WTC11 (cell line): ENCODE measurements at regions not wholly inside any gene's neighbourhood (a gene's known extent, or its start where the extent isn't known, plus 50 kb on each side); places are given as distances from the start of the nearest gene placed in this dataset.

Experiments used
- ATAC-seq: fragments of 200-7000 bp; cut with Tn5 transposase; 2 replicates; pipeline ENCODE4 v1.10.0; 2021; ENCODE audit warnings: mild to moderate bottlenecking, moderate library complexity
- CTCF ChIA-PET: fragments of 300-600 bp; sonication (Branson Sonifier 250); formaldehyde crosslinking; loops from one replicate; lab custom pipeline; 2021; ENCODE audit warnings: antibody characterized with exemption; lab: Charles Lee
- POLR2A ChIA-PET: fragments of 350-600 bp; sonication (Branson Sonifier 250); formaldehyde crosslinking; loops from one replicate; lab custom pipeline; 2021; ENCODE audit warnings: antibody characterized with exemption; lab: Charles Lee
- DNase-seq: peaks from one replicate; pipeline ENCODE4 v3.0.0; 2021; ENCODE audit warnings: low spot score
- H3K27ac Mint-ChIP-seq: 2 replicates; pipeline ENCODE4 v1.8.0; 2021; ENCODE audit warnings: mixed read lengths
- H3K27me3 Mint-ChIP-seq: 2 replicates; pipeline ENCODE4 v1.8.0; 2021; ENCODE audit warnings: low read depth, mild to moderate bottlenecking, moderate library complexity, mixed read lengths
- H3K36me3 Mint-ChIP-seq: 2 replicates; pipeline ENCODE4 v1.8.0; 2021; ENCODE audit warnings: mixed read lengths
- H3K4me1 Mint-ChIP-seq: 2 replicates; pipeline ENCODE4 v1.8.0; 2022; ENCODE audit warnings: mixed read lengths
- H3K4me3 Mint-ChIP-seq: 2 replicates; pipeline ENCODE4 v1.8.0; 2021; ENCODE audit warnings: mild to moderate bottlenecking, moderate library complexity, mixed read lengths
- H3K9me3 Mint-ChIP-seq: 2 replicates; pipeline ENCODE4 v1.8.0; 2021; ENCODE audit warnings: mixed read lengths
- ATF3 ChIP-seq: sonication (generic); formaldehyde crosslinking; conservative IDR thresholded peaks from 2 replicates; pipeline ENCODE4 v1.8.1; 2022; ENCODE audit warnings: mild to moderate bottlenecking, missing genetic modification reagents
- CDX4 ChIP-seq: fragments of 250-450 bp; sonication (Bioruptor Pico); IDR thresholded peaks from 2 replicates; pipeline ENCODE4 v1.9.0; 2021; ENCODE audit warnings: moderate library complexity, mild to moderate bottlenecking, inconsistent platforms, borderline replicate concordance
- CREM ChIP-seq: sonication (generic); formaldehyde crosslinking; IDR thresholded peaks from 2 replicates; pipeline ENCODE4 v1.8.1; 2022; ENCODE audit warnings: mild to moderate bottlenecking, missing genetic modification reagents, moderate library complexity
- ELF4 ChIP-seq: sonication (generic); formaldehyde crosslinking; IDR thresholded peaks from 2 replicates; pipeline ENCODE4 v1.8.1; 2022; ENCODE audit warnings: low read depth, mild to moderate bottlenecking, moderate library complexity, missing genetic modification reagents
- FOXK1 ChIP-seq: sonication (generic); formaldehyde crosslinking; IDR thresholded peaks from 2 replicates; pipeline ENCODE4 v1.8.0; 2022; ENCODE audit warnings: mild to moderate bottlenecking, moderate library complexity, missing genetic modification reagents
- GTF2I ChIP-seq: fragments of 250-450 bp; sonication (Bioruptor Pico); conservative IDR thresholded peaks from 2 replicates; pipeline ENCODE4 v1.4.0; 2021; ENCODE audit warnings: mild to moderate bottlenecking
- HMGA2 ChIP-seq: fragments of 250-450 bp; sonication (Bioruptor Pico); IDR thresholded peaks from 2 replicates; pipeline ENCODE4 v1.4.0; 2021; ENCODE audit warnings: mild to moderate bottlenecking, moderate library complexity
- MXD4 ChIP-seq: fragments of 250-450 bp; sonication (Bioruptor Pico); IDR thresholded peaks from 2 replicates; pipeline ENCODE4 v1.8.0; 2021; ENCODE audit warnings: mild to moderate bottlenecking, moderate library complexity, borderline replicate concordance
- PRDM15 ChIP-seq: sonication (generic); formaldehyde crosslinking; IDR thresholded peaks from 2 replicates; pipeline ENCODE4 v1.8.0; 2022; ENCODE audit warnings: missing genetic modification reagents
- PRRX2 ChIP-seq: fragments of 250-450 bp; sonication (Bioruptor Pico); IDR thresholded peaks from 2 replicates; pipeline ENCODE4 v1.8.0; 2021; ENCODE audit warnings: mild to moderate bottlenecking
- RELA ChIP-seq: sonication (generic); formaldehyde crosslinking; IDR thresholded peaks from 2 replicates; pipeline ENCODE4 v1.8.1; 2022; ENCODE audit warnings: missing genetic modification reagents, mild to moderate bottlenecking, borderline replicate concordance
- USF1 ChIP-seq: sonication (generic); formaldehyde crosslinking; IDR thresholded peaks from 2 replicates; pipeline ENCODE4 v1.8.0; 2022; ENCODE audit warnings: mild to moderate bottlenecking, missing genetic modification reagents
- ZNF263 ChIP-seq: sonication (generic); formaldehyde crosslinking; IDR thresholded peaks from 2 replicates; pipeline ENCODE4 v1.8.1; 2022; ENCODE audit warnings: low read depth, mild to moderate bottlenecking, moderate library complexity, missing genetic modification reagents
- ZNF423 ChIP-seq: fragments of 250-450 bp; sonication (Bioruptor Pico); IDR thresholded peaks from 2 replicates; pipeline ENCODE4 v2.1.2; 2022; ENCODE audit warnings: mild to moderate bottlenecking, moderate library complexity
- TF ChIP-seq, protein P1 (sequence below): sonication (generic); formaldehyde crosslinking; IDR thresholded peaks from 2 replicates; pipeline ENCODE4 v1.8.1; 2023; ENCODE audit warnings: mild to moderate bottlenecking, moderate library complexity, missing genetic modification reagents
- TF ChIP-seq, protein P2 (sequence below): sonication (generic); formaldehyde crosslinking; IDR thresholded peaks from 2 replicates; pipeline ENCODE4 v1.8.1; 2023; ENCODE audit warnings: mild to moderate bottlenecking, missing genetic modification reagents, borderline replicate concordance

- no peak for DNase-seq
- no peak for ATAC-seq
- ChIA-PET CTCF (no interaction called here), POLR2A (no interaction called here)
- Mint-ChIP-seq H3K4me1 (no peaks in the 10 kb centered on the region), H3K36me3 (no peaks in the 10 kb centered on the region), H3K4me3 (no peak overlapping the region), H3K9me3 (no peaks in the 10 kb centered on the region), H3K27ac (no peak overlapping the region), H3K27me3 (no peaks in the 10 kb centered on the region)
- TF ChIP-seq FOXK1 (CRISPR knock-in tag) (no peak), PRDM15 (CRISPR knock-in tag) (no peak), RELA (no peak), ATF3 (CRISPR knock-in tag) (no peak), HMGA2 (CRISPR knock-in tag) (no peak), ZNF423 (CRISPR knock-in tag) (no peak), MXD4 (no peak), ELF4 (no peak), CREM (CRISPR knock-in tag) (no peak), PRRX2 (CRISPR knock-in tag) (no peak), GTF2I (CRISPR knock-in tag) (no peak), CDX4 (CRISPR knock-in tag) (no peak), USF1 (CRISPR knock-in tag) (no peak), ZNF263 (CRISPR knock-in tag) (no peak)
- TF ChIP-seq, protein P1, sequence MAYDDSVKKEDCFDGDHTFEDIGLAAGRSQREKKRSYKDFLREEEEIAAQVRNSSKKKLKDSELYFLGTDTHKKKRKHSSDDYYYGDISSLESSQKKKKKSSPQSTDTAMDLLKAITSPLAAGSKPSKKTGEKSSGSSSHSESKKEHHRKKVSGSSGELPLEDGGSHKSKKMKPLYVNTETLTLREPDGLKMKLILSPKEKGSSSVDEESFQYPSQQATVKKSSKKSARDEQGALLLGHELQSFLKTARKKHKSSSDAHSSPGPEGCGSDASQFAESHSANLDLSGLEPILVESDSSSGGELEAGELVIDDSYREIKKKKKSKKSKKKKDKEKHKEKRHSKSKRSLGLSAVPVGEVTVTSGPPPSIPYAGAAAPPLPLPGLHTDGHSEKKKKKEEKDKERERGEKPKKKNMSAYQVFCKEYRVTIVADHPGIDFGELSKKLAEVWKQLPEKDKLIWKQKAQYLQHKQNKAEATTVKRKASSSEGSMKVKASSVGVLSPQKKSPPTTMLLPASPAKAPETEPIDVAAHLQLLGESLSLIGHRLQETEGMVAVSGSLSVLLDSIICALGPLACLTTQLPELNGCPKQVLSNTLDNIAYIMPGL, result no peak
- TF ChIP-seq, protein P2, sequence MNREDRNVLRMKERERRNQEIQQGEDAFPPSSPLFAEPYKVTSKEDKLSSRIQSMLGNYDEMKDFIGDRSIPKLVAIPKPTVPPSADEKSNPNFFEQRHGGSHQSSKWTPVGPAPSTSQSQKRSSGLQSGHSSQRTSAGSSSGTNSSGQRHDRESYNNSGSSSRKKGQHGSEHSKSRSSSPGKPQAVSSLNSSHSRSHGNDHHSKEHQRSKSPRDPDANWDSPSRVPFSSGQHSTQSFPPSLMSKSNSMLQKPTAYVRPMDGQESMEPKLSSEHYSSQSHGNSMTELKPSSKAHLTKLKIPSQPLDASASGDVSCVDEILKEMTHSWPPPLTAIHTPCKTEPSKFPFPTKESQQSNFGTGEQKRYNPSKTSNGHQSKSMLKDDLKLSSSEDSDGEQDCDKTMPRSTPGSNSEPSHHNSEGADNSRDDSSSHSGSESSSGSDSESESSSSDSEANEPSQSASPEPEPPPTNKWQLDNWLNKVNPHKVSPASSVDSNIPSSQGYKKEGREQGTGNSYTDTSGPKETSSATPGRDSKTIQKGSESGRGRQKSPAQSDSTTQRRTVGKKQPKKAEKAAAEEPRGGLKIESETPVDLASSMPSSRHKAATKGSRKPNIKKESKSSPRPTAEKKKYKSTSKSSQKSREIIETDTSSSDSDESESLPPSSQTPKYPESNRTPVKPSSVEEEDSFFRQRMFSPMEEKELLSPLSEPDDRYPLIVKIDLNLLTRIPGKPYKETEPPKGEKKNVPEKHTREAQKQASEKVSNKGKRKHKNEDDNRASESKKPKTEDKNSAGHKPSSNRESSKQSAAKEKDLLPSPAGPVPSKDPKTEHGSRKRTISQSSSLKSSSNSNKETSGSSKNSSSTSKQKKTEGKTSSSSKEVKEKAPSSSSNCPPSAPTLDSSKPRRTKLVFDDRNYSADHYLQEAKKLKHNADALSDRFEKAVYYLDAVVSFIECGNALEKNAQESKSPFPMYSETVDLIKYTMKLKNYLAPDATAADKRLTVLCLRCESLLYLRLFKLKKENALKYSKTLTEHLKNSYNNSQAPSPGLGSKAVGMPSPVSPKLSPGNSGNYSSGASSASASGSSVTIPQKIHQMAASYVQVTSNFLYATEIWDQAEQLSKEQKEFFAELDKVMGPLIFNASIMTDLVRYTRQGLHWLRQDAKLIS (CRISPR knock-in tag), result no peak
These were observed 153.6 kb upstream of the TWIST2 start for GRCh38 chr2:238694136-238694755.
